Dendritic cell treated with granulocyte-macrophage colony-stimulating factor and Interleukin-4, amounts not matched to agents 40 ng/mL and 50 ng/mL, for 4 days (primary cell): ENCODE measurements at regions not wholly inside any gene's neighbourhood (a gene's known extent, or its start where the extent isn't known, plus 50 kb on each side); places are given as distances from the start of the nearest gene placed in this dataset.

Experiments used
- H3K27ac Mint-ChIP-seq: one replicate; pipeline ENCODE4 v1.8.0; 2022; ENCODE audit warnings: mild to moderate bottlenecking, mixed read lengths
- H3K27me3 Mint-ChIP-seq: one replicate; pipeline ENCODE4 v1.8.0; 2022; ENCODE audit warnings: mild to moderate bottlenecking, mixed read lengths
- H3K36me3 Mint-ChIP-seq: one replicate; pipeline ENCODE4 v1.8.0; 2022; ENCODE audit warnings: low read depth, mixed read lengths
- H3K4me1 Mint-ChIP-seq: one replicate; pipeline ENCODE4 v1.8.0; 2022; ENCODE audit warnings: low read depth, mixed read lengths
- H3K4me3 Mint-ChIP-seq: one replicate; pipeline ENCODE4 v1.8.0; 2022; ENCODE audit warnings: mild to moderate bottlenecking, moderate library complexity, mixed read lengths
- H3K9me3 Mint-ChIP-seq: one replicate; pipeline ENCODE4 v1.8.0; 2022; ENCODE audit warnings: mixed read lengths
- intact Hi-C: fragments of 100-400 bp; cut with micrococcal nuclease; formaldehyde crosslinking; loops from one replicate; pipeline ENCODE4 v1.15.0; 2022

- H3K4me3 Mint-ChIP-seq: no peak overlapping the region
- H3K27ac Mint-ChIP-seq: no peak overlapping the region
- H3K4me1 Mint-ChIP-seq: no peaks in the 10 kb centered on the region
- no peaks in the 10 kb centered on the region for H3K9me3 Mint-ChIP-seq
- intact Hi-C loops: no loop called here
- H3K27me3 Mint-ChIP-seq: no peaks in the 10 kb centered on the region
- no peaks in the 10 kb centered on the region for H3K36me3 Mint-ChIP-seq
These were observed 340.2 kb upstream of the NOVA1 start for GRCh38 chr14:26938054-26938453.

- no peak overlapping the region for H3K4me3 Mint-ChIP-seq
- no peaks in the 10 kb centered on the region for H3K27me3 Mint-ChIP-seq
- no peak overlapping the region for H3K27ac Mint-ChIP-seq
- no peaks in the 10 kb centered on the region for H3K4me1 Mint-ChIP-seq
- intact Hi-C loops: no loop called here
- H3K9me3 Mint-ChIP-seq: no peaks in the 10 kb centered on the region
- H3K36me3 Mint-ChIP-seq: no peaks in the 10 kb centered on the region
These were observed 341.9 kb upstream of the NOVA1 start for GRCh38 chr14:26939755-26940154.

- Mint-ChIP-seq H3K9me3 (no peaks in the 10 kb centered on the region), H3K4me3 (no peak overlapping the region)
These were observed 343.7 kb upstream of the NOVA1 start for GRCh38 chr14:26941521-26941920.

GRCh38 chr14:26947265-26947664 lies 349.4 kb upstream of the NOVA1 start:
- no peak overlapping the region for H3K4me3 Mint-ChIP-seq
- H3K9me3 Mint-ChIP-seq: no peaks in the 10 kb centered on the region
- H3K27me3 Mint-ChIP-seq: no peaks in the 10 kb centered on the region
- no peaks in the 10 kb centered on the region for H3K4me1 Mint-ChIP-seq
- intact Hi-C loops: no loop called here
- no peak overlapping the region for H3K27ac Mint-ChIP-seq
- no peaks in the 10 kb centered on the region for H3K36me3 Mint-ChIP-seq

More at GRCh38 chr14:26941521-26941920, 343.7 kb upstream of the NOVA1 start:
- intact Hi-C loops: no loop called here
- no peaks in the 10 kb centered on the region for H3K4me1 Mint-ChIP-seq
- H3K27me3 Mint-ChIP-seq: no peaks in the 10 kb centered on the region
- no peaks in the 10 kb centered on the region for H3K36me3 Mint-ChIP-seq
- no peak overlapping the region for H3K27ac Mint-ChIP-seq

GRCh38 chr14:26959437-26959836 lies 361.6 kb upstream of the NOVA1 start:
- Mint-ChIP-seq H3K9me3 (no peaks in the 10 kb centered on the region), H3K4me1 (no peaks in the 10 kb centered on the region), H3K36me3 (no peaks in the 10 kb centered on the region), H3K27me3 (no peaks in the 10 kb centered on the region), H3K4me3 (no peak overlapping the region), H3K27ac (no peak overlapping the region)
- intact Hi-C loops: no loop called here

- no peaks in the 10 kb centered on the region for H3K27me3 Mint-ChIP-seq
- no peaks in the 10 kb centered on the region for H3K4me1 Mint-ChIP-seq
These were observed 362.3 kb upstream of the NOVA1 start for GRCh38 chr14:26959972-26960660.

GRCh38 chr14:26963711-26964110 lies 365.9 kb upstream of the NOVA1 start:
- H3K27me3 Mint-ChIP-seq: no peaks in the 10 kb centered on the region
- H3K4me3 Mint-ChIP-seq: no peak overlapping the region
- intact Hi-C loops: no loop called here
- H3K27ac Mint-ChIP-seq: no peak overlapping the region
- H3K9me3 Mint-ChIP-seq: no peaks in the 10 kb centered on the region
- no peaks in the 10 kb centered on the region for H3K4me1 Mint-ChIP-seq
- H3K36me3 Mint-ChIP-seq: no peaks in the 10 kb centered on the region

More at GRCh38 chr14:26959972-26960660, 362.3 kb upstream of the NOVA1 start:
- no peak overlapping the region for H3K4me3 Mint-ChIP-seq
- no peaks in the 10 kb centered on the region for H3K36me3 Mint-ChIP-seq
- intact Hi-C loops: no loop called here
- H3K9me3 Mint-ChIP-seq: no peaks in the 10 kb centered on the region
- H3K27ac Mint-ChIP-seq: no peak overlapping the region

GRCh38 chr14:26965490-26965889 lies 367.7 kb upstream of the NOVA1 start:
- no peak overlapping the region for H3K27ac Mint-ChIP-seq
- H3K27me3 Mint-ChIP-seq: no peaks in the 10 kb centered on the region
- no peaks in the 10 kb centered on the region for H3K9me3 Mint-ChIP-seq
- no peaks in the 10 kb centered on the region for H3K4me1 Mint-ChIP-seq
- H3K4me3 Mint-ChIP-seq: no peak overlapping the region
- intact Hi-C loops: no loop called here
- no peaks in the 10 kb centered on the region for H3K36me3 Mint-ChIP-seq

- Mint-ChIP-seq H3K27me3 (no peaks in the 10 kb centered on the region), H3K9me3 (no peaks in the 10 kb centered on the region), H3K36me3 (no peaks in the 10 kb centered on the region), H3K27ac (no peak overlapping the region), H3K4me1 (no peaks in the 10 kb centered on the region), H3K4me3 (no peak overlapping the region)
- intact Hi-C loops: no loop called here
These were observed 369.1 kb upstream of the NOVA1 start for GRCh38 chr14:26966908-26967307.

GRCh38 chr14:26974965-26975364 lies 377.1 kb upstream of the NOVA1 start:
- H3K4me3 Mint-ChIP-seq: no peak overlapping the region
- no peak overlapping the region for H3K27ac Mint-ChIP-seq
- no peaks in the 10 kb centered on the region for H3K4me1 Mint-ChIP-seq
- no peaks in the 10 kb centered on the region for H3K36me3 Mint-ChIP-seq
- H3K9me3 Mint-ChIP-seq: no peaks in the 10 kb centered on the region
- intact Hi-C loops: no loop called here
- H3K27me3 Mint-ChIP-seq: no peaks in the 10 kb centered on the region

- Mint-ChIP-seq H3K36me3 (no peaks in the 10 kb centered on the region), H3K27ac (no peak overlapping the region), H3K27me3 (no peaks in the 10 kb centered on the region), H3K9me3 (no peaks in the 10 kb centered on the region), H3K4me1 (no peaks in the 10 kb centered on the region), H3K4me3 (no peak overlapping the region)
- intact Hi-C loops: no loop called here
These were observed 384.2 kb upstream of the NOVA1 start for GRCh38 chr14:26982071-26982470.

- Mint-ChIP-seq H3K27ac (no peak overlapping the region), H3K27me3 (no peaks in the 10 kb centered on the region), H3K36me3 (no peaks in the 10 kb centered on the region), H3K4me3 (no peak overlapping the region), H3K9me3 (no peaks in the 10 kb centered on the region), H3K4me1 (no peaks in the 10 kb centered on the region)
- intact Hi-C loops: no loop called here
These were observed 386.7 kb upstream of the NOVA1 start for GRCh38 chr14:26984311-26985177.

GRCh38 chr14:26987744-26988363 lies 390.0 kb upstream of the NOVA1 start:
- intact Hi-C loops: no loop called here
- Mint-ChIP-seq H3K36me3 (no peaks in the 10 kb centered on the region), H3K9me3 (no peaks in the 10 kb centered on the region), H3K27me3 (no peaks in the 10 kb centered on the region), H3K4me3 (no peak overlapping the region), H3K4me1 (no peaks in the 10 kb centered on the region), H3K27ac (no peak overlapping the region)

GRCh38 chr14:26990946-26991345 lies 393.1 kb upstream of the NOVA1 start:
- Mint-ChIP-seq H3K4me3 (no peak overlapping the region), H3K36me3 (no peaks in the 10 kb centered on the region), H3K9me3 (no peaks in the 10 kb centered on the region), H3K27me3 (no peaks in the 10 kb centered on the region), H3K27ac (no peak overlapping the region), H3K4me1 (no peaks in the 10 kb centered on the region)
- intact Hi-C loops: no loop called here
